Uterus (tissue), 3 donors: ENCODE measurements at regions not wholly inside any gene's neighbourhood (a gene's known extent, or its start where the extent isn't known, plus 50 kb on each side); places are given as distances from the start of the nearest gene placed in this dataset.

ENCODE experiments used
- DNase-seq, 2 donors: peaks; one replicate each; pipeline ENCODE4 v3.0.0-alpha.2; 2019 to 2020
- H3K27ac ChIP-seq, 2 donors: fragments of 200-600 bp; sonication (generic); 1 replicate in 1 of 2; 2 replicates in 1 of 2; pipeline ENCODE4 v1.5.1; 2016 to 2018
- H3K27me3 ChIP-seq, 2 donors: fragments of 200-600 bp; sonication (generic); one replicate each; pipeline ENCODE4 v1.5.1; 2018 to 2019; ENCODE audit warnings: control low read depth in 1 of 2
- H3K36me3 ChIP-seq, 2 donors: fragments of 200-600 bp; sonication (generic); one replicate each; pipeline ENCODE4 v1.5.1; 2019; ENCODE audit warnings: control low read depth in 1 of 2
- H3K4me1 ChIP-seq, 2 donors: fragments of 200-600 bp; sonication (generic); one replicate each; pipeline ENCODE4 v1.5.1; 2018 to 2019; ENCODE audit warnings: control low read depth in 1 of 2
- H3K4me3 ChIP-seq, 2 donors: fragments of 200-600 bp; sonication (generic); 1 replicate in 1 of 2; 2 replicates in 1 of 2; pipeline ENCODE4 v1.5.1; 2018 to 2019; ENCODE audit warnings: mild to moderate bottlenecking in 1 of 2
- H3K9me3 ChIP-seq, 2 donors: fragments of 200-600 bp; sonication (generic); one replicate each; pipeline ENCODE4 v1.5.1; 2019; ENCODE audit warnings: control low read depth in 1 of 2
- CTCF ChIP-seq, 4 experiments: fragments of 200-600 bp in 2 of 4; fragments of 450-650 bp in 2 of 4; sonication (generic) in 2 of 4; IDR thresholded peaks; one replicate each; pipeline ENCODE4 v1.5.1; 2016 to 2019; ENCODE audit warnings: antibody characterized with exemption in 4 of 4, mild to moderate bottlenecking in 2 of 4, moderate library complexity in 1 of 4
- POLR2A ChIP-seq, 2 donors: fragments of 450-650 bp; IDR thresholded peaks; one replicate each; pipeline ENCODE4 v1.6.1; 2016; ENCODE audit warnings: antibody characterized with exemption in 2 of 2, mild to moderate bottlenecking in 1 of 2, moderate library complexity in 1 of 2
- intact Hi-C: fragments of 100-400 bp; cut with DNase I; formaldehyde crosslinking; loops from one replicate; pipeline ENCODE4 v1.15.1; 2023; ENCODE audit warnings: low total_unique reads
- donor health status: DM: yes; HTN: yes; CAD: no.

DNA sequence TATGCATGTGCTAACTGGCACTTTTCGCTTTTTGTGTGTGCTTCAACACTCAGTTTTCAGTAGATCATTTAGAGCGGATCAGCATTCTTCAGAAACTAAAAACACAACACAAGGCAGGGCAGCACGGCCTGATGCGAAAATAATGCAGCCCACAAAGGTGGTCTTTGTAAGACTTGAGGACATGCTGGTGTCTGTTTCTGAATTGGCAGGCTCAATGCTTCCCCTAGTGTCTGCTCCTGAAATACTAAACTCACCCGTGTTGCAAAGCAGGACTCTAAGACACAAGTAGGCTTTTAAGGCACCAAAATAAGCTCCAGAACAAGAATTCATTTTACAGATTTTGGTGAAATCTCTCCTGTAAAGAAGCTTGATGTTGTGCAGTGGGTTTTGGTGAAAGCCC, 676.5 kb downstream of the TENT5A start:
- H3K9me3 ChIP-seq, result no peaks in the 10 kb centered on the region
- H3K27me3 ChIP-seq, result no peaks in the 10 kb centered on the region
- intact Hi-C loops, result no loop called here
- H3K27ac ChIP-seq, result no peak overlapping the region
- H3K36me3 ChIP-seq, result no peaks in the 10 kb centered on the region
- H3K4me3 ChIP-seq, result no peak overlapping the region
- TF ChIP-seq CTCF (IDR thresholded peaks at IDR 0.05) (no peak), POLR2A (IDR thresholded peaks at IDR 0.05) (no peak)
- DNase-seq, result no peak
- no peaks in the 10 kb centered on the region for H3K4me1 ChIP-seq

GRCh38 chr6:81073318-81073717, 679.2 kb downstream of the TENT5A start:
- Histone ChIP-seq H3K4me3 (no peak overlapping the region), H3K9me3 (no peaks in the 10 kb centered on the region), H3K4me1 (no peaks in the 10 kb centered on the region), H3K27me3 (no peaks in the 10 kb centered on the region), H3K27ac (no peak overlapping the region), H3K36me3 (no peaks in the 10 kb centered on the region)
- DNase-seq, result no peak
- TF ChIP-seq CTCF (IDR thresholded peaks at IDR 0.05) (no peak), POLR2A (IDR thresholded peaks at IDR 0.05) (no peak)
- intact Hi-C loops, result no loop called here

DNA sequence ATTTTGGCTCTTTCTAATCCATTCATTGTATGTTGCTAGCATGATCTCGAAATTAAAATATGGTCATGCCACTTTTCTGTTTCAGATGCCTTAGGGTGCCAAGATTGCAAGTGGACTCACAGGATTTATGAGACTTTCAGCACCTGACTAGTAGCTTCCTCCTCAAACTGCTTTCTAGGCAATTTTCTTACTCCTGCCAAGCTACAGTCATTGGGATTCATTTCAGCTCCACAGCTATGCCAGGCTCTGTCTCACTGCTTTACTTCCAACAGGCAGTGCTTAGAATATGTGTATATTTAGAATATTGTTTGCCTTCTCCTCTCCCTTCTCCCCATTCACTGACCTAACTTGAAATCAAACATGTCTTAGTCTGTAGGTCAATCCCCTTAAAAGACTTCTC, 681.4 kb downstream of the TENT5A start:
- Histone ChIP-seq H3K9me3 (no peaks in the 10 kb centered on the region), H3K27me3 (no peaks in the 10 kb centered on the region), H3K4me3 (no peak overlapping the region), H3K36me3 (no peaks in the 10 kb centered on the region), H3K4me1 (no peaks in the 10 kb centered on the region), H3K27ac (no peak overlapping the region)
- TF ChIP-seq POLR2A (IDR thresholded peaks at IDR 0.05) (no peak), CTCF (IDR thresholded peaks at IDR 0.05) (no peak)
- DNase-seq, result no peak
- intact Hi-C loops, result no loop called here

- intact Hi-C loops, result no loop called here
- Histone ChIP-seq H3K36me3 (no peaks in the 10 kb centered on the region), H3K4me3 (no peak overlapping the region), H3K27ac (no peak overlapping the region), H3K9me3 (no peaks in the 10 kb centered on the region), H3K4me1 (no peaks in the 10 kb centered on the region), H3K27me3 (no peaks in the 10 kb centered on the region)
- TF ChIP-seq POLR2A (IDR thresholded peaks at IDR 0.05) (no peak), CTCF (IDR thresholded peaks at IDR 0.05) (no peak)
- no peak for DNase-seq
Observed at GRCh38 chr6:81067057-81067456, 685.4 kb downstream of the TENT5A start.

GRCh38 chr6:81063891-81064290, 688.6 kb downstream of the TENT5A start:
- Histone ChIP-seq H3K4me1 (no peaks in the 10 kb centered on the region), H3K27me3 (no peaks in the 10 kb centered on the region), H3K36me3 (no peaks in the 10 kb centered on the region), H3K27ac (no peak overlapping the region), H3K4me3 (no peak overlapping the region), H3K9me3 (no peaks in the 10 kb centered on the region)
- DNase-seq, result no peak
- no peak for TF ChIP-seq CTCF (IDR thresholded peaks at IDR 0.05)
- intact Hi-C loops, result no loop called here
